Right atrium auricular region (tissue), 2 donors: ENCODE measurements at regions not wholly inside any gene's neighbourhood (a gene's known extent, or its start where the extent isn't known, plus 50 kb on each side); places are given as distances from the start of the nearest gene placed in this dataset.

Experiments
- DNase-seq: peaks from one replicate; pipeline ENCODE4 v3.0.0-alpha.2; 2019; ENCODE audit warnings: low spot score
- H3K27ac ChIP-seq, 2 donors: fragments of 200-600 bp; sonication (generic); 1 replicate in 1 of 2; 2 replicates in 1 of 2; pipeline ENCODE4 v1.5.1; 2016 to 2019
- H3K27me3 ChIP-seq, 2 donors: fragments of 200-600 bp; sonication (generic); one replicate each; pipeline versions ENCODE4 v1.5.1 to v1.6.0; 2017 to 2019
- H3K36me3 ChIP-seq: fragments of 200-600 bp; sonication (generic); one replicate; pipeline ENCODE4 v1.5.1; 2016
- H3K4me1 ChIP-seq, 2 donors: fragments of 200-600 bp; sonication (generic); one replicate each; pipeline versions ENCODE4 v1.5.1 to v1.6.0; 2017 to 2019
- H3K4me3 ChIP-seq, 2 donors: fragments of 200-600 bp; sonication (generic); 1 replicate in 1 of 2; 2 replicates in 1 of 2; pipeline ENCODE4 v1.5.1; 2017 to 2019; ENCODE audit warnings: mild to moderate bottlenecking in 1 of 2, moderate library complexity in 1 of 2
- H3K9me3 ChIP-seq, 2 donors: fragments of 200-600 bp; sonication (generic); one replicate each; pipeline ENCODE4 v1.5.1; 2019
- CTCF ChIP-seq, 2 donors: fragments of 200-600 bp; sonication (generic); IDR thresholded peaks; one replicate each; pipeline ENCODE4 v1.5.1; 2019; ENCODE audit warnings: antibody characterized with exemption in 2 of 2

GRCh38 chr2:100222844-100223243 is 80.5 kb upstream of the AFF3 start:
- Histone ChIP-seq H3K27me3 (no peaks in the 10 kb centered on the region), H3K9me3 (no peaks in the 10 kb centered on the region), H3K27ac (no peak overlapping the region), H3K4me3 (no peak overlapping the region), H3K36me3 (no peaks in the 10 kb centered on the region), H3K4me1 (no peaks in the 10 kb centered on the region)
- DNase-seq, result no peak
- no peak for TF ChIP-seq CTCF (IDR thresholded peaks at IDR 0.05)

GRCh38 chr2:100218552-100218951 is 76.2 kb upstream of the AFF3 start:
- Histone ChIP-seq H3K4me3 (no peak overlapping the region), H3K27me3 (no peaks in the 10 kb centered on the region), H3K9me3 (no peaks in the 10 kb centered on the region), H3K4me1 (peaks cover 0 to 19% of the 10 kb centered on the region in 2 donors), H3K36me3 (no peaks in the 10 kb centered on the region), H3K27ac (no peak overlapping the region)
- no peak for TF ChIP-seq CTCF (IDR thresholded peaks at IDR 0.05)
- no peak for DNase-seq

- no peak for DNase-seq
- Histone ChIP-seq H3K9me3 (no peaks in the 10 kb centered on the region), H3K36me3 (no peaks in the 10 kb centered on the region), H3K4me3 (no peak overlapping the region), H3K4me1 (peaks cover 0 to 30% of the 10 kb centered on the region in 2 donors), H3K27ac (peak overlapping the region in 1 of 2 donors; percentile 87), H3K27me3 (no peaks in the 10 kb centered on the region)
- no peak for TF ChIP-seq CTCF (IDR thresholded peaks at IDR 0.05)
Observed at GRCh38 chr2:100217323-100217722, 74.9 kb upstream of the AFF3 start.

GRCh38 chr2:100216015-100216414 is 73.6 kb upstream of the AFF3 start:
- Histone ChIP-seq H3K9me3 (no peaks in the 10 kb centered on the region), H3K36me3 (no peaks in the 10 kb centered on the region), H3K4me1 (peaks cover 0 to 30% of the 10 kb centered on the region in 2 donors), H3K27me3 (no peaks in the 10 kb centered on the region), H3K27ac (peak overlapping the region; percentile 75 to 87), H3K4me3 (no peak overlapping the region)
- TF ChIP-seq CTCF (IDR thresholded peaks at IDR 0.05), result no peak
- no peak for DNase-seq

- no peaks in the 10 kb centered on the region for H3K36me3 ChIP-seq
- H3K9me3 ChIP-seq, result no peaks in the 10 kb centered on the region
- H3K4me3 ChIP-seq, result no peak overlapping the region
- DNase-seq, result no peak
- H3K27me3 ChIP-seq, result no peaks in the 10 kb centered on the region
- peak overlapping the region; percentile 75 to 87 for H3K27ac ChIP-seq
- H3K4me1 ChIP-seq, result peaks cover 0 to 30% of the 10 kb centered on the region in 2 donors
- no peak for TF ChIP-seq CTCF (IDR thresholded peaks at IDR 0.05)
Observed at GRCh38 chr2:100215371-100215770, 73.0 kb upstream of the AFF3 start.

- Histone ChIP-seq H3K27ac (peak overlapping the region; percentile 75 to 87), H3K4me3 (no peak overlapping the region), H3K4me1 (peaks cover 0 to 30% of the 10 kb centered on the region in 2 donors), H3K27me3 (no peaks in the 10 kb centered on the region), H3K36me3 (no peaks in the 10 kb centered on the region), H3K9me3 (no peaks in the 10 kb centered on the region)
- DNase-seq, result no peak
- TF ChIP-seq CTCF (IDR thresholded peaks at IDR 0.05), result no peak
Observed at GRCh38 chr2:100214265-100214971, 72.0 kb upstream of the AFF3 start.
